Medulla oblongata (tissue), 1 donor: ENCODE measurements at regions not wholly inside any gene's neighbourhood (a gene's known extent, or its start where the extent isn't known, plus 50 kb on each side); places are given as distances from the start of the nearest gene placed in this dataset.

Experiments
- DNase-seq: peaks from one replicate; pipeline ENCODE4 v3.0.0-alpha.2; 2015; ENCODE audit errors: extremely low spot score

GRCh38 chr17:53891726-53892125 is 69.0 kb downstream of the KIF2B start:
- no peak for DNase-seq

DNA sequence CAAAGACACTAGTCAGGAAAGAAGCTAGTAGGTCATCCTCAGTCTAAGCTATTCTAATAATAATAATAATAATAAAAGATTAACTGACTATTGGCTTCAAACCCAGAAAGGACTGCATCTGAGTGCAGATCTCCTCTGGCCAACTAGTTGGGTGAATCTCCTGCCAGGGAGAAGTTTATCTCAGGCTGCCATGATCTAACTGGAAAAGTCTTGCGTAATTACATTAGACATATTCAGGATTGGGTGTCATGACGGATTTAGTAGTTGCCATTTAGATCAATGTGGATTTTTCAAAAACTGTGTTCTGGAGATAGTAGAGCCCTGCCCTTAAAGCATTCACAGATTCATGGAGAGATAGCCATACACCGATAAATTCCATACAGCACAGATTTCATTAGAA is 69.5 kb downstream of the KIF2B start:
- DNase-seq = no peak

GRCh38 chr17:53894591-53894990 is 71.9 kb downstream of the KIF2B start:
- no peak for DNase-seq

GRCh38 chr17:53896047-53896446 is 73.3 kb downstream of the KIF2B start:
- no peak for DNase-seq

GRCh38 chr17:53900951-53901350 is 78.2 kb downstream of the KIF2B start:
- DNase-seq = no peak

- DNase-seq = no peak
These were observed 84.7 kb downstream of the KIF2B start for GRCh38 chr17:53907435-53907834.

DNA sequence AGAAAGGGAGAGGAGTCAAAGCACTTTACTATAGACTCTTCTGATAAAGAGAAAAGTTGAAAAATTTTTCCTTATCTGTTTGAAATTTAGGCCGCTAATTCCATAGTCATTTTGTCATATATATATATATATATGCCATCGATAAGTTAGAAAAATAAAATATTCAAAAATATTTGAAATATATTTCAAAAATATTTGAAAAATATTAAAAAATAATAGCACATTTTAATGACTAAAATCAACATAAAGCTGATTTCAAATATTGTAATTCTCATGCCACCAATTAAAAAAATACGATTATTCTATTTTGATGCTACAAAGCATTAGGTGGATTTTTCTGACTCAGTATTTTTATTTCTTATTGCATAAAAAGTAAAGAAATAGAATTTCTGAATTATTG is 87.1 kb downstream of the KIF2B start:
- DNase-seq = no peak

DNA sequence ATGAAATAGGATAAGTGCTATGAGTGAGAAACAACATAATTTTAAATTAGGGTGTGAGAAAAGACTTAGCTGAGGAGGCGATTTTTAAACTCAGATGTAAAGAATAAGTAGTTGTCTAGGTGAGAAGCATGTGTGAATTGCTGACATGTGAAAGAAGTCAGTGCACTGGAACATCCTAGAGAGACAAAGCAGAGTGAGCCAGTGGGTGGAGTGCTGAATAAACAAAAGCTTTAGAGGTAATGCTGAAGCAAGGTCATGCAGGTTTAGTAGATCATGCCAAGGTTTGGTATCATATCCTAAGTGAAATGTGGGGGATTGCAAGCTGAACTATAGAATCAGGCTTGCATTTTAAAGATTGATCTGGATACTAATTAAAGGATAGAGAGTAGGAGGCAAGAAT is 89.4 kb downstream of the KIF2B start:
- DNase-seq = no peak

DNA sequence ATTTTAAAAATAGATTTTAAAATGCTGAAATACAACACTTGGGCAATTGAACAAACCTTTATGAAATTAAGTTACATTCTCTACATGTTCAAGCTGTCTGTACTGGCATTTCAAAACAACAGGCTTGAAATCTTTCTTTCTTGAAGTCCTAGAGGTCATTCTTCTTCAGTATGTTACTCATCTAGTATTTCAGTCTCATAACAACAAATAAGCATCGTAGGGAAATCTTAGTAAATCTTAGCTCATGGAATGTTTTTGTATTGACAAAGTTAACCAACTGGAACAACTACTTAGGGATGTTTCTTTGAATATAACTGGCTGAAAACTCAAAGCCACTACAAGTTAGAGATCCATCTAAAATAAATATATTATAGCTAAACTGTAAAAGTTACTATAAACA is 96.6 kb downstream of the KIF2B start:
- no peak for DNase-seq

- no peak for DNase-seq
These were observed 102.1 kb downstream of the KIF2B start for GRCh38 chr17:53924530-53925455.

- no peak for DNase-seq
These were observed 109.7 kb downstream of the KIF2B start for GRCh38 chr17:53932386-53932785.

- DNase-seq = no peak
These were observed 112.2 kb downstream of the KIF2B start for GRCh38 chr17:53934931-53935330.

DNA sequence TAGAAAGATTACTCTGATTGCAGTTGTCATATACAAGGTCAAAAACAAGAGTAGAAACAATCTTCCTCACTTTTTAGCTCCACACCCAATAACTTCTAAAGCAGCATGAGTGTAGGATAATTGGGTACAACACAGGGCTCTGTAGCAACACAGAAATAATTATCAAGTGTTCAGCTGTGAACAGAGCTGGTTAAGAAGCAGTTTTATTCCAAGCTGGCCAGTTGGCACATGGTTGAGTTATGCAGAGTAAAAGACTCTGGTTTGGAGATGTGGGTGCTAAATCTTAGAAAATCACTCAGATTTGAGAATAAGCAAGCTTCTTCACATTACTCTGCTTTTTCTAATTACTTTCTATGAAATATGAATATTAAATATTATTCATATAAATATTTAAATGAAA is 118.5 kb downstream of the KIF2B start:
- DNase-seq = no peak

- DNase-seq = no peak
These were observed 119.7 kb downstream of the KIF2B start for GRCh38 chr17:53942436-53942835.

- no peak for DNase-seq
These were observed 120.2 kb downstream of the KIF2B start for GRCh38 chr17:53942898-53943297.

DNA sequence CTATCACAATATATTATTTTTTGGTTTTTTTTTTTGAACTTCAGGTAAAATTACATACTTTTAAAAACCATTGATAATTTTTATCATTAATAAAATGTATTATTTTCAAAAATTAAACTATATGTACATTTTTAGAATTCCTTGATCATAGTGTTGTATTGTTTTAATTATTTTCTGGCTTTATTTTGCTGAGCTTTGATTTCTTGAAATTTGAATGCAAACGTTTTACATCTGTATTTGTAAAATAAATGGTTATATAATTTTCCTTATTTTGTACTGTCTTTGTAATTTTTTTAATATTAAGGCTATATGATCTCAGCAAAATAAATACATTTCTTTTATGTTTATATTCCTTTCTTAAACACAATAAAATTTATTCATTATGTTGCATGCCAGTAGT is 125.6 kb downstream of the KIF2B start:
- no peak for DNase-seq

GRCh38 chr17:53949473-53950090 is 126.9 kb downstream of the KIF2B start:
- no peak for DNase-seq

- DNase-seq = no peak
These were observed 127.6 kb downstream of the KIF2B start for GRCh38 chr17:53950207-53950857.

GRCh38 chr17:53950858-53951250 is 128.1 kb downstream of the KIF2B start:
- no peak for DNase-seq

GRCh38 chr17:53971361-53971760 is 148.6 kb downstream of the KIF2B start:
- DNase-seq = no peak

DNA sequence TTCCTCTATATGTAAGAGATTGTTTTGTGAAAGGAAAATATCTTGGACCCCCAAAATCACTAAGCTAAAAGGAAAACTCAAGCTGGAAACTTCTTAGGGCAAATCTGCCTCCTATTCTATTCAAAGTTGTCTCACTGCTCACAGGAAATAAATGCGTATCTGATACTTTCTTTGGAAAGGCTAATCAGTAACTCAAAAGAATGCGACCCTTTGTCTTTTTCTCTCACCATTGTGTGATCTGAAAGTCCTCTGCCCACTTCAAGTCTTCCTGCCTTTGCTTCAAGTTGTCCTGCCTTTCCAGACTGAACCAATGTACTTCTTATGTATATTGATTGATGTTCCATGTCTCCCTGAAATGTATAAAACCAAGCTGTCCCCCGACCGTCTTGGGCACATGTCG is 157.3 kb downstream of the KIF2B start:
- DNase-seq = no peak

DNA sequence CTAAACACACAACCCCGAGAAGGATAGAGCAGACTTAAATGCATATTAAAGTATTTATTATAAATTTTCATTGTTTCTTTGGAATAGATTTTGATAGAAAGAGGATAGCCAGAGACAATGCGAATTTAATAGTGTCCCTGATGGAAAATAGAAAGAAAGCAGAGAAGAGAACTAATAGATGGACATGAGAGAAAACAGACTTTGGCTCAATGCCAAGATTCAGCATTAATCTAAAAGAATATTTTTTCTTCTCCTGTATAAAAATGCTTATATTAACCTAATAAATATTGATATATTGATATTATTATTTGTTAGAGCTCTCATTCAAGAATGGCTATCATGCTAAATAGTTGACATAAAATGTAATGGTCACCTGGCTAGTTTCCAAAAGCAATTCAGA is 173.4 kb downstream of the KIF2B start:
- no peak for DNase-seq

DNA sequence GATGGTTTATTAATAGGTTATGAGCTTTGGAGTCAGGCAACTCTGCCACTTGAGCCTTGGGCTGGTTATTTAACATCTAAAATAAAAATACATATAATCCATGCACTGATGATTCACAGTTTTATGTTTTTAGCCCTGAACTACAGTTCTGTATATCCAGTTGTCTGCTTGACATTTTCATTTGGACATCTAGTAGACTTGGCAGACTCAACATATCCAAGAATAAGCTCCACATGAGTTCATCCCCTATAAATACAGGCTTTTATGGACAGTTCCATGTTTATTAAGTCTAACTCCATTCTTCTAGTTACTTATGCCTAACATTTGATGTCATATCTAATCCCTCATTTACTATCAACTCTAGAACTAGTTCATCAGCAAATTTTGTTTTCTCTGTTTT is 174.2 kb downstream of the KIF2B start:
- no peak for DNase-seq
